HG03565 (cell line): ENCODE measurements at regions not wholly inside any gene's neighbourhood (a gene's known extent, or its start where the extent isn't known, plus 50 kb on each side); places are given as distances from the start of the nearest gene placed in this dataset.

Experiments used
- ATAC-seq: cut with Tn5 transposase; IDR thresholded peaks from one replicate; pipeline ENCODE4 v1.9.1; 2021; ENCODE audit warnings: mild to moderate bottlenecking, moderate library complexity; ENCODE audit not compliant: unreplicated experiment

DNA sequence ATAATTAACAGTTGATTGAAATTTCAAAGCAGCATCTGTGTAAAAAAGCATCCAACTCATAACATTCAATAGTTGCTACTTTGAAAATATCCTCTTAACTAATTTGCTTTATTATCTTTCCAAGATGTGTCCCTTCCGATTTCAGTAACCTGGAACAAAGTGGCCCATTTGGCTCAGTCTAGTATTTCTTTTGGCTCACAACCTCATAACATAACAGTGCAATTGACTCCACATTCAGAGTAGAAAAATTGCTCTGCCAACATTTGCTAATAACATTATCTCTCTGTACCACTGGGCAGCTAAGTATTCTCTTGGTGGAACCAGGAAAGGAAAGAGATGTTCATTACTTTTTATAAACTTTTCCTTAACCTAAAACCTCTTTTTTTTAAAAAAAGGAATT, 571.1 kb upstream of the ARGLU1 start:
- no peak for ATAC-seq

DNA sequence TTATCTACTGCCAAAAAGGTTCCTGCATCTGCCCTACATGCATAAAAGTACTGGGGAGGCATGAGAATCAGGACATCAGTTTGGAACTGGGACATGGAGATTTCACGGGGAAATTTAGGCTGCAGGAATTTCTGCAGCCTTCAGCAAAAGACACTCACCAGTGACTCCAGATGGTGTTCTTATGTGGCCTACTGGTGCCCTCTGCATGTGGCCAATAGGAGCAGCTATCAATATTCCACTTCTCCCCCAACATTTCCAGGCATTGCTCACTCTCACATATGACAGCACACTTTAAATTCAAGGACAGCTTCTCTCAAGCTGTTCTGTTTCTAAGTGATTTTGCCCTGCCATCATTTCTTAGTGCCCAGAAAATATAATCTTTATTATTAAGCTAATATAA, 570.5 kb upstream of the ARGLU1 start:
- no peak for ATAC-seq

DNA sequence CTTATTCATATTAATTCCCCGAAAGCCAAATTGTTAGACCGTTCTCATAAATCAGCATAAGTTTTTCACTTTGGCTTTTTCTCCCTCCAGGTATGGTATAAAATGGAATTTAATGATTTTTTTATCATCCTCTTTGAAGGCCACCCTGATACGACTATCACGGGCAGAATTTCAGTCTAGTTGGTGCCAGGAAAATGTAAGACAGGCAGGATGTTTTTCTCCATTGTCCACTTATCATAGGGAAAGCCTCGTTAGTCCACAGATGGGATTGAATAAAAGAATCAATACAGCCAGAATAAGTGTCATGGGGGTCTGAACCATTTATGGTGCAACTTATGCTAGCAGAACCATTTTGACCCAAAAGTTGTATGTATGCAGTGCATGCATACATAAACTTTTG, 566.0 kb upstream of the ARGLU1 start:
- no peak for ATAC-seq

DNA sequence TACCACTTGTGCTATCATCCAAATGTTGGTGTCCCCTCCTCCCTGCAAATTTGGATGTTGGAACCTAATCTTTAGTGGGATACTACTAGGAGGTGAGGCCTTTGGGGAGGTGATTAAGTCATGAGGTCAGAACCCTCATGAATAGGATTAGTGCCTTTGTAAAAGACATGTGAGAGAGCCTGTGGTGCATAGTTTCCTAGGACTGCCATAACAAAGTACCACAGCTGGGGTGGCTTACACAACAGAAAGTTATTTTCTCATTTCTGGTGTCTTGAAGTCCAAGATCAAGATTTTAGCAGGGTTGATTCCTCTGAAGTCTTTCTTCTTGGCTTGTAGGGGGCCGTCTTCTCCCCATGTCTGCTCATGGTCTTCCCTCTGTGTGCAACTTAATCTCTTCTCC, 562.6 kb upstream of the ARGLU1 start:
- no peak for ATAC-seq

DNA sequence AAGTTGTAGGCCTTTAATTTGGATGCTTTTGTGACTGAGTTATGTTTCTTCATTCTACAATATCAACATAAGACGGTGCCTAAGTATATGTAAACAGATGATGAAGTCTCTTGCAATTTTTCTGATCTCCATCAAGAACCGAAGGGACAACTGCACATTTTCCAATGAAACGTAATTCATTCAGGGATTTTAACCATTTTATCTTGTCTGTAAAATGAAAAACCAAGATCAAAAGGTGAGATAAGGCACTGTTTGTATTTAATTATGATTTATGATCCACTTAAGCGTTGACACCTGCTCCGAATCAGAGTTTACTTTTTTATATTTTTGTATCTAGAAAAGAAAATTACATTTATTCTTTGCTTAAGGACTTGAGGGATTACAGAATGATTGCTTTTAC, 556.8 kb upstream of the ARGLU1 start:
- ATAC-seq = no peak

DNA sequence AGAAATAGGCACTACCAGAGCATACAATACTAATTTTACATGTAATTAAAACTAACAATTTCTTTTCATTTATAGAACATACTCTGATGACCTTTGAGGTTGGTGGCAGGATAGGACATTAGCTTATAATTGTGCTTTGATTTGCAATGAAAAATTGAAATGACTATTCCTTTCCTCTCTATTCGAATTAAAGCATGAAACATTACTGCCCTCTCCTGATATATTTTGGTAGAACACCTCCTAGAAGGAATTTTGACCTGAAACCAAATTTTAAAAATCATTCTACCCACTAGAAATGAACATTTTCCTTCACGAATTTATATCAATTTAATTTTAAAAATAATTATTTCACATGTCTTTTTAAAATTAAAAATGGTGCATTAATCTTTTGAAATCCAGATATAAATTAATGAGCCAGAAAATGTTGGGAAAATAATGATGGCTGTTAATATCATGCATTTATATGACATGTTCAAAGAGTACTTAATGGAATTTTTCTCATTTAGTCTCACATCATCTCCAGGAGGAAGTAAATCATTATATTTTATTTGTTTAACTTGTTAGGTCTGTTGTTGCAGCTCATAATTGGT, 556.3 kb upstream of the ARGLU1 start:
- ATAC-seq = no peak

DNA sequence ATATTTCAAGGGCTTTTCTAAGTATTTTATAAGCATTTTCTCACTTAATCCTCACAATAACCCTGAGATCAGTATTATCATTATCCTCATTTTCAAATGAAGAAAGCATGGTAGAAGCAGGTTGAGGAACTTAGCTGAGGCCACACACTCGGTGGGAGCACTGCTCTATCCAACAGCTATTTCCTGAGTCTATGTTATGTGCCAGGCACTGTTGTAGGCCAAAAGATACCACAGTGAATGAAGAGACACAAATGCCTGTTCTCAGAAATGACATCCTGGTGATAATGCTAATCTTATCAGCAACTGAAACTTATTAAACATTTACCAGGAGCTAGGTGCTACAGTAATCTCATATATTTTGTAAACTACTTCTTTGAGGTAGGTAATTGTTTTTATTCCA, 553.9 kb upstream of the ARGLU1 start:
- ATAC-seq = no peak

DNA sequence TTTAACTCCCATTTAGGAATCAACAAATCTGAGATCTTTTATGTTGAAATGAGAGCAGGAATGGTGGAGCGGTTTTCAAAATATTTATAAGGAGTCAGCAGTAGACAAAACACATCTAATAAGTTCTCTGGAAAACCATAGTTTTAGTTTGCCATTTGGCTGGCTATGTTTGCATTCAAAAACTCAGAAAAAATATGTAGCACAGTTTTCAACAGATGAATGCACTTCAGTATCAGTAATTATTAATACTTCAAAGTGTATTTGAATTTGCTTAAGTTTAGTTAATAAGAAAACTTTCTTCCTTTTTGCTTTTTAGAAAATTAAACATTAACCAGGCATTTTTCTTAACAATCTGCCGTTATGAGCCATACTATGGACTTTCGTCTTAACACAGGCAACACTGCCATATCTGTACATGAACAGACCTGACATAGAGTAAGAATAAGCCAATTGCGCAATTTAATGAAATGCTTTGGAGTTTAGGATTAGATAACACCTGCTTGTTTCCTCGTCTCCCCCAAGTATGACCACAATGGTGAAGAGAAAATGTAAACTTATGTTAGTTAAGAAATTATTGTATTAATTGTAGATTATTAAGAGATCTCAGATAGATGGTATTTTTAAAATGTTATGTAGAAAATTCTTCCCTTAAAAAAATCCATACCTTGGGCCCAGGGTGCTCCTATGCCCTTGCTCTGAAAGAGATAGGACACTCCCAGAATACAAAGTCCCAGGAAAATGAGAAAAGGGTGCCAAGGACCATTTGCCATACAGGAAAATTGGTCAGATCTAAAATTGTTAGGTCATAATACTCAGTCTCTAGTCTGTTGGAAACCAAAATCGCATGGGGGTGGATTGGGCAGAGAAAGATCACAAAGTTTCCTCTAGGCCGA, 552.3 kb upstream of the ARGLU1 start:
- ATAC-seq = no peak

DNA sequence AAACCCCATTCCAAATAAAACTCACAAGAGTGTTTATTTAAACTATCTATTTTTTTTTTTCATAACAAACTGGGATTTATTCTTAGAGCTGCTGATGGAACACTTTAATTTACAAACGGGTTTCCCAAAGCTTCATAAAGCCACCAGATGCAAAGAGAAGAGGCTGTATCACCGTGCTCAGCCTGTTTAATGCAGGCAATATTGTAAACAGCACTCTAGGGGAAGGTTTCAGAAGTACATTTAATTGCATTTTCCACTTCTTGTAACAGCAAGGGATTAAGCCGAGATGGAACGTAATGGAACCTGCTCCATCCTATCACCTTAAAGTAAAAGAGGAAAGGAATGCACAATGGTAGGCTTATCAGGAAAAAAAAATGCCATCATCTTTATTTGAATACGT, 550.6 kb upstream of the ARGLU1 start:
- ATAC-seq = no peak

DNA sequence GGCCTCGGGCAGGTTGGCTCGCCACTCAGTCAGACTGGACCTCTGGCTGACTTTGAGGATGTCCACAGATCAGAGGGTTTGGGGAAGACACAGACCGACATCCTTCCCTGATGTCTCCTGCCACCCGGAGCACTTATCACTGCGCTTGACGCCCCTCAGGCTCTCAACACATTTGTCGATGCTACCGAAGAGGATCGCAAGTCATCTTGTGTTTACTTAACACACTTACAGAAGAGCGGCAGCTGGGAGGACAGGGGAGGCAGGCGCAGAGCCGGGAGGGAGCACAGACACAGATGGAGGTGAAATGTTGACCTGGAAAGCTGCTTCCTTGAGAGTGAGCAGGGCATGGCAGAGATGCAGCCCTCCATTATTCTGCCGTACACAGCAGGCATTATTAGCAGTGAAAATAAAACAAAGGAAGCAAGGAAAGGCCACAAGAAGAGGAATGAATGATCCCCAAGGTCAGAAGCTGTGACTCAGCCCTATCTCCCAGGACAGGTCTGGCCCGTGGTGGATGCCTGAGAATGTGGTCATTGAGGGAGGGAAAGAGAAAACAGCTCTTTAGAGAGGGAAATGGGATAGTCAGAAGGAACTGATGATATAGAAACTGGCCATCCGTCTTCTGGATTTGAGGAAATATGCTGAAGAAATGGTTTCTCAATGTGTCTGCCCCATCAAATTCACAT, 549.5 kb upstream of the ARGLU1 start:
- ATAC-seq = no peak

DNA sequence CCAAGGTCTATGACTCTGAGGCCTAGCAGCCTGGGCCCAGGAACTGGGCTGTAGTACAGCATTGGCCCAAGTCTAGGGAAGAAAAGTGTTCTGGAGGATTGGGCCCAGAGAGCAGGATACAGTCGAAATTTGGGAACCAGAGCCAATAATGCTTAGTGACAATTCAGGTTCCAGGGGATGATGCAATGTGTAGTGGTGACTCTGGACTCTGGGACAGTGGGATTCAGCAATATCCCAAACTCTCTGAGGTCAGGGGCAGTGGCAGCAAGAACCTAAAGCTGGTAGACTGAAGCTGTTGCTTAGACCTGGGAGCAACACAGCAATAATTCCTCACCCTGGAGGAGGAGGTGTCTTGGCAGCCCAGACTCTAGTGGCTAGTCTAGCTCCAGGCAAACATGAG, 545.5 kb upstream of the ARGLU1 start:
- no peak for ATAC-seq

DNA sequence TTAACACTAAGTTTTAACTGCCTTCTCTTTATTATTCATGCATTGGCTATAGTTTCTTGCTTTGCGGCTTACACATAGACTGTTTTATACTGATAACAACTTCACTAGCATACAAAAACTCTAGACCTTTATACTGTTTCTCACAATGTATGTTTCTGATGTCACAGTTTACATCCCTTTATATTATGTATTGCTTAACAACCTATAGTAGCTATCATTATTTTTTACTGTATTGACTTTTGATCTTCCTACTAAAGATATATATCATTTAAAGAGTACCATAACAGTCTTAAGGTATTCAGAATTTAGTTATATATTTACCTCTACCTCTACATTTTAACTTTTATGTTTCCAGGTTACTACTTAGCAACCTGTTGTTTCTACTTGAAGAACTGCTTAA, 543.3 kb upstream of the ARGLU1 start:
- no peak for ATAC-seq

DNA sequence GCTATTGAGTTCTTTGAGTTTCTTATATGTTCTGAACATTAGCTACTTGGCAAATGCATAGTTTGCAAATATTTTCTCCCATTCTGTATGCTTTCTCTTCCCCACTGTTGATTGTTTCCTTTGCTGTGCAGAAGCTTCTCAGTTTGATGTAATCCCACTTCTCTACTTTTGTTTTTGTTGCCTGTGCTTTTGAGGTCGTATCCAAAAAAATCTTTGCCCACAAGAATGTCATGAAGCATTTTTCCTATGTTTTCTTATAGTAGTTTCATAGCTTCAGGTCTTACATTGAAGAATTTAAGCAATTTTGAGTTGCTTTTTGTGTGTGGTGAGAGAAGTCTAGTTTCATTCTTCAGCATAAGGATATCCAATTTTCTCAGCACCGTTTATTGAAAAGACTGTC, 536.7 kb upstream of the ARGLU1 start:
- ATAC-seq = no peak

DNA sequence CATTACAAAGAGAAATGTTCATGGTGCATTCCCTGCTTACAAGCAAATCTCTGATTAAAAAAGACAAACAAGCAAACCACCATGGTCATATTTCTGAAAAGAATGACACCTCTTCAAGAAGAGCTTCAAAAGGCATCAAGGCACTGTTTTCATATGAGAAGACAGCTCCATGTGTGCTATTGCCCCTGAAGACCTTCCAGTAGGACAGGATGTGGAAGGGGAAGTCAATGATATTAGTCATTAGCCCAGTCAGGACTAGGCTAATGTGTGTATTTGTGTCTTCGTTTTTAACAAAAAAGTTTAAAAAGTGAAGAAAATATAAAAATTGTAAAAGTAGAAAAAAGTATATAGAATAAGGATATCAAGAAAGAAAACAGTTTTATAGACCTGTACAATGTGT, 534.7 kb upstream of the ARGLU1 start:
- no peak for ATAC-seq

DNA sequence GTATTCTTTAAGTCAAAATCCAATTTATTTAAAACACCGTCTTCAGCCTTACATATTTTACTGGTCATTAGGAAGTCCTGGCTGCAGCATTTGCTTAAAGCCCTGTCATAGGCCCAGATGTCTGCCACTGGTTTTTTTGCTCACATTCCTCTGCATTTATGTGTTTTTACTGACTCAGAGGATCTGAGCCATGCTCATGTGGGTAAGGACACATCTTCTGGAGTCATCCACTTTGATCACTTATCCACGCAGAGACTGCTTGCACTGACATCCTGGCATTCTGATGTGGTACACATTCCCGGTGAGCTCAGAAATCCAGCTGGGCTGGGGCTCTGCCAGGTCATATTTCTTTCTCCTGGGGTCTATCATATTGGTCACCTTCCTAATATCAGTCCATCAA, 531.7 kb upstream of the ARGLU1 start:
- ATAC-seq = no peak

DNA sequence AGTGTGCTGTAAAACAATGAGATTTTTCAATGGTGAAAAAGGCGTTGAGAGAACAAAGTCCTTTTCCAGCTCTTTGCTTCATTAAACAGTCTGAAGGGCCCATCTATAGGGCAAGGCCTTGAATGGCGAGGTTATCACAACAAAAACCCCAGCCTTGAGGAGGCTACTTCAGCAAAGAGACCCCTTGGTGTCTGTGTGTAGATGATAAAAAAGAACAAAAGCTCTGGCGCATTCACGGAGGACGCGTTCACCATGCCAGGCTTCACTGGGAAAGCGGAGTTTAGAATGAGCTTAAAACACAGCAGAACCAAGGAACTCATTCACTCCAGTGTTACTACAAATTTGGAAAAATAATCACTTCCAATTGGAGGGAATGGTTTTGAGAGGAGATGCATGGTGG, 530.0 kb upstream of the ARGLU1 start:
- ATAC-seq = no peak

DNA sequence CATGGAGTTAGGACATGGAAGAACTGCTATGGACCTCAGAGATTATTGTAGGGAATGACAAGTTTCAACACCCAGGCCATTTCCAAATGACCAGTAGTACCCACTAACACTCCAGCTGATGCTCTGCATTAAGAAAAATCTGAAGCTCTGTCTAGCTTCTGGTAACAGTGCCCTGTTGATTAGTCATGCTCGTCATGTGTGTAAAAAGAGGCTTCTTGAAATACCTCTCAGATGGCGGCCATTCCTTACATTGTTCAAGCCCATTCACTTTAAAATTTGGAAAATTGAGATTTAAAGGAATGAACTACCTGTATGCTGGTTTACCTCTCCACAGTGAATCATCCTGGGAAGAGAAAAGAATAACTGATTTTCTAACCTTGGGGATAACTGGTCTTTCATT, 527.9 kb upstream of the ARGLU1 start:
- ATAC-seq = no peak

DNA sequence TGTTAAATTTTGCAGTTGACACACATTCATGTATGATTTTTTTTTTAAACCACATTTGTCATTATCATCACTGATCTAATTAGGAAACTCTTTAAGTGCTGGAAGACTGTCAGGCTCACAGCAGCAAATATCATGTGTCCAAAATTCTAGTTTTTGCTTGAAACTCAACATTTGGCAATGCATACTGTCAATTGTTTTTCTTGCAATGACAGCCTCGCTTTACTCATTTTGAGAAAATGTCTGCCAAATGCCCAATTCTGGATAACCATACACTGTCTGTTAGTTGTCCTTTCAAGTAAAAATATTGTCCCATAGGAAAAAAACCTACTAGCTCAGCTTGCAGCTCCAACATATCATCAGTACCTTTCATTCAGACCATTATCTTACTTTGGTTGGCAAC, 523.9 kb upstream of the ARGLU1 start:
- ATAC-seq = no peak

DNA sequence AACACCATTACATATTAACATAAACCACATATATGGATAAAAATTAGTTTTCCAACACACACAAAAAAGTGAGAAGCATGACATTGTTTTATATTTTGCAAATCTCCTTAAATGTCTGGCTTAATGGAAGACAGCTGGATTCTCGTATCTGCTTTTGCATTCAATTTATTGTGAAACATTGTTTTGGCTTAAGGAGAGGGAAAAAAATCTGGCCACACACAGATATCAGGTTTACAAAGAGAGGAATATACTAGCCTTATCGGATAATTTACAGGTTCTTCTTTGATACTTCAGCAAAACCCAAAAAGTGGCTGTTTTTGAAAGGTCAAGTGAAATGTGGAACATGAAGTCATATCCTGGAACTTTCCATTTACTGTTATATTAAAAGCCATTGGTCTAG, 523.5 kb upstream of the ARGLU1 start:
- ATAC-seq = no peak

DNA sequence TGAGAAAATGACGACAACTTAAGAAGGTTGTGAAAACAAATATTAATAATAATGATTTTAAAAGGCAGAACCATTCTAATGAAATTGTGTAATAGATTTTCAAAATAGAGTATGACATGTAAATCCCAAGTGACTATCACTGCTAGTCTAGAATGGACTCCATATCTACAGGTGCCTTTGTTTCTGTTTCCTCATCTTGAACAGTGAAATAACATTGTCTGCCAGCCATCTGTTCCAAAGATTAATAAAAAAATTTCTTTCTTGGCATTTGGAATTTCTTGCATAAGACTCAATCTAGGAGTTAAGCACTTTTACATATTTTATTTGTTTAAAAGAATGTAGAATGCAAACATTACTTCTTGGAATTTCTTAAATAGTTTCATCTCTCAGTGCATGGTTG, 520.1 kb upstream of the ARGLU1 start:
- no peak for ATAC-seq

DNA sequence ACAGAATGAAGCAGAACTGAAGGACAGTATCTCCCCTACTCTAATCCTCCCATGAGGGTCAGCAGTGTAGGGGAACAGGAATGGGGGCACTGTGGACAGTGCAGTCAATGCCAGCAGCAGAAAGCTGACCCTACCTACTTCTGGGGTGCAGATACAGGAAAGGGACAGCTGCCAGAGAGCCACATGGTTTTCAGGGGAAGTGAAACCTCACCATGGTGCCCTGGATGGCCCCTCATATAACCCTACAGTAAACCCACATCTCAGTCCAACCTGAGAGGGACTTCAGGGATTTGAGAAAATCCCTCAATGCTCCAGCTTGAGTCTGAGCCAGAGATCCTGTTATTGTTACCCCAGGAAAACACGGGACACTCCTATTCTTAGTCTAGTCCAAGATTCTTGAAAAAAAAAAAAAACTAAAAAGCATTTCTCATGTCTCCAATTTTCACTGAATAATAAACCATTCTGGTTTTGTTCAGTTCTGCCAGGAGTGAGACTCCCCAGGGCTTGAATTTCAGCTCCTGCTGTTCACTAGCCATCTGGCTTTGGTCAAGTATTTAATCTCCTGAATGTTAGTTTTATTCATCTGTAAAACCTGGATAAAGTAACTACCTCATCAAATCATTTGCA, 511.6 kb upstream of the ARGLU1 start:
- ATAC-seq = no peak
